ENCODE measurements at regions not wholly inside any gene's neighbourhood (a gene's known extent, or its start where the extent isn't known, plus 50 kb on each side); places are given as distances from the start of the nearest gene placed in this dataset.
"Not testable (repeated sequence)": the region's sequence is repeated elsewhere in the genome, so short reads cannot be mapped to it uniquely, and the experiment has no call there.

GRCh38 chr7:16086743-16087142, 334.6 kb downstream of the CRPPA start:
- no TSS peak for BruUV-seq (replicated peaks)
- H3K27ac ChIP-seq (ENCODE audit: extremely low read depth, low read depth, low read length): no peak overlapping the region
- no peak overlapping the region for H2AFZ ChIP-seq (ENCODE audit: low read depth, low read length)
- 43% methylated on average over 1 of the region's 1 CpG for WGBS (ENCODE audit: insufficient coverage, low coverage, missing lambda C conversion rate)
- H3K36me3 ChIP-seq (ENCODE audit: control insufficient read depth, insufficient read depth, low read length): no peaks in the 10 kb centered on the region
- no peaks in the 10 kb centered on the region for H4K20me1 ChIP-seq (replicated peaks; ENCODE audit: control insufficient read depth, insufficient read depth, low read length)
- no peaks in the 10 kb centered on the region for H3K79me2 ChIP-seq (ENCODE audit: control insufficient read depth, insufficient read depth, low read length)
- FAIRE-seq (no peak), DNase-seq (ENCODE audit: extremely low read depth in 1 of 4, low spot score in 3 of 4) (peak in 1 of 4 experiments; percentile 14), ATAC-seq (peak; percentile 60)
- H3K27me3 ChIP-seq (ENCODE audit: control insufficient read depth in 2 of 2, insufficient read depth in 2 of 2, low read length in 2 of 2): no peaks in the 10 kb centered on the region
- no peaks in the 10 kb centered on the region for H3K9me1 ChIP-seq (ENCODE audit: control insufficient read depth, insufficient read depth, low read length)
- CTCF ChIA-PET (ENCODE audit: low intra/inter-chr PET ratio): no interaction called here
- POLR2A ChIA-PET: interaction anchor here (0.8 to 1.0 kb wide), 2 partner anchors 334 to 345 kb away, joined by 3 read pairs; no protein-coding TSS in a partner anchor
- H3K9me3 ChIP-seq (replicated peaks; ENCODE audit: control insufficient read depth, insufficient read depth, low read depth, low read length): no peaks in the 10 kb centered on the region; the same call in none of the 2 replicates
- H3K4me2 ChIP-seq (ENCODE audit: insufficient read depth, low read length): no peak overlapping the region
- no peak overlapping the region for H3K4me3 ChIP-seq
- 0 out of 5 replicates have a peak, but pooled peaks cover 0 to 3% of the 10 kb centered on the region in 2 experiments for H3K4me1 ChIP-seq (replicated peaks in 1 of 2; ENCODE audit: control insufficient read depth in 2 of 2, insufficient read depth in 2 of 2, low read length in 2 of 2)
- in situ Hi-C loops (cut with MboI) (loop anchor here (10.0 to 25.0 kb wide), 2 partner anchors 476 to 828 kb away; no protein-coding TSS in a partner anchor), intact Hi-C loops (cut with micrococcal nuclease) (no loop called here)
- no peak for TF ChIP-seq ETS2 (tag; IDR thresholded peaks at IDR 0.05; ENCODE audit: borderline replicate concordance, poor library complexity, severe bottlenecking)
- TF ChIP-seq, protein P1, sequence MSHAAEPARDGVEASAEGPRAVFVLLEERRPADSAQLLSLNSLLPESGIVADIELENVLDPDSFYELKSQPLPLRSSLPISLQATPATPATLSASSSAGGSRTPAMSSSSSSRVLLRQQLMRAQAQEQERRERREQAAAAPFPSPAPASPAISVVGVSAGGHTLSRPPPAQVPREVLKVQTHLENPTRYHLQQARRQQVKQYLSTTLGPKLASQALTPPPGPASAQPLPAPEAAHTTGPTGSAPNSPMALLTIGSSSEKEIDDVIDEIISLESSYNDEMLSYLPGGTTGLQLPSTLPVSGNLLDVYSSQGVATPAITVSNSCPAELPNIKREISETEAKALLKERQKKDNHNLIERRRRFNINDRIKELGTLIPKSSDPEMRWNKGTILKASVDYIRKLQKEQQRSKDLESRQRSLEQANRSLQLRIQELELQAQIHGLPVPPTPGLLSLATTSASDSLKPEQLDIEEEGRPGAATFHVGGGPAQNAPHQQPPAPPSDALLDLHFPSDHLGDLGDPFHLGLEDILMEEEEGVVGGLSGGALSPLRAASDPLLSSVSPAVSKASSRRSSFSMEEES (CRISPR knock-in tag; IDR thresholded peaks at IDR 0.05): peak; percentile 49; the same call in 1 of the 2 replicates
- no peak overlapping the region for H3K9ac ChIP-seq (ENCODE audit: insufficient read depth in 1 of 2, low read depth in 2 of 2, low read length in 2 of 2)

- H4K20me1 ChIP-seq (replicated peaks; ENCODE audit: control insufficient read depth, insufficient read depth, low read length); H3K27ac ChIP-seq (ENCODE audit: extremely low read depth, low read depth, low read length); H3K9me3 ChIP-seq (replicated peaks; ENCODE audit: control insufficient read depth, insufficient read depth, low read depth, low read length); H3K36me3 ChIP-seq (ENCODE audit: control insufficient read depth, insufficient read depth, low read length); CTCF ChIA-PET (ENCODE audit: low intra/inter-chr PET ratio); H3K27me3 ChIP-seq (ENCODE audit: control insufficient read depth in 2 of 2, insufficient read depth in 2 of 2, low read length in 2 of 2); H2AFZ ChIP-seq (ENCODE audit: low read depth, low read length); H3K4me3 ChIP-seq; H3K79me2 ChIP-seq (ENCODE audit: control insufficient read depth, insufficient read depth, low read length); BruUV-seq (replicated peaks); intact Hi-C loops (cut with micrococcal nuclease); FAIRE-seq; H3K9ac ChIP-seq (ENCODE audit: insufficient read depth in 1 of 2, low read depth in 2 of 2, low read length in 2 of 2); H3K4me2 ChIP-seq (ENCODE audit: insufficient read depth, low read length); H3K4me1 ChIP-seq (replicated peaks in 1 of 2; ENCODE audit: control insufficient read depth in 2 of 2, insufficient read depth in 2 of 2, low read length in 2 of 2); ATAC-seq; H3K9me1 ChIP-seq (ENCODE audit: control insufficient read depth, insufficient read depth, low read length); POLR2A ChIA-PET; DNase-seq (ENCODE audit: extremely low read depth in 1 of 4, low spot score in 3 of 4): not testable (repeated sequence)
- 74% methylated on average over 3 of the region's 6 CpGs for WGBS (ENCODE audit: insufficient coverage, low coverage, missing lambda C conversion rate)
- in situ Hi-C loops (cut with MboI): loop anchor here (10.0 to 25.0 kb wide), 2 partner anchors 477 to 829 kb away; no protein-coding TSS in a partner anchor
Measured at GRCh38 chr7:16085780-16086179, 335.6 kb downstream of the CRPPA start.
